ENCODE measurements at regions not wholly inside any gene's neighbourhood (a gene's known extent, or its start where the extent isn't known, plus 50 kb on each side); places are given as distances from the start of the nearest gene placed in this dataset.

- intact Hi-C loops (cut with DNase I), result no loop called here
- no peak for DNase-seq (ENCODE audit: low spot score)
Observed at GRCh38 chr20:51228763-51229162, 205.9 kb upstream of the KCNG1 start.

- DNase-seq (ENCODE audit: low spot score), result no peak
- intact Hi-C loops (cut with DNase I), result no loop called here
Observed at GRCh38 chr20:51227744-51228143, 204.8 kb upstream of the KCNG1 start.

GRCh38 chr20:51223183-51223720, 200.3 kb upstream of the KCNG1 start:
- intact Hi-C loops (cut with DNase I), result no loop called here
- DNase-seq (ENCODE audit: low spot score), result no peak

GRCh38 chr20:51221791-51222408, 199.0 kb upstream of the KCNG1 start:
- intact Hi-C loops (cut with DNase I), result no loop called here
- no peak for DNase-seq (ENCODE audit: low spot score)

- intact Hi-C loops (cut with DNase I), result no loop called here
- DNase-seq (ENCODE audit: low spot score), result no peak
Observed at GRCh38 chr20:51221103-51221502, 198.2 kb upstream of the KCNG1 start.

- no peak for DNase-seq (ENCODE audit: low spot score)
- intact Hi-C loops (cut with DNase I), result no loop called here
Observed at GRCh38 chr20:51220293-51220706, 197.4 kb upstream of the KCNG1 start.

- intact Hi-C loops (cut with DNase I), result no loop called here
- no peak for DNase-seq (ENCODE audit: low spot score)
Observed at GRCh38 chr20:51219544-51219943, 196.6 kb upstream of the KCNG1 start.

GRCh38 chr20:51218603-51219002, 195.7 kb upstream of the KCNG1 start:
- DNase-seq (ENCODE audit: low spot score), result no peak
- intact Hi-C loops (cut with DNase I), result no loop called here

GRCh38 chr20:51217347-51218045, 194.6 kb upstream of the KCNG1 start:
- intact Hi-C loops (cut with DNase I), result no loop called here
- no peak for DNase-seq (ENCODE audit: low spot score)

GRCh38 chr20:51216850-51217249, 193.9 kb upstream of the KCNG1 start:
- intact Hi-C loops (cut with DNase I), result no loop called here
- no peak for DNase-seq (ENCODE audit: low spot score)

GRCh38 chr20:51212816-51213215, 189.9 kb upstream of the KCNG1 start:
- intact Hi-C loops (cut with DNase I), result no loop called here
- DNase-seq (ENCODE audit: low spot score), result no peak

- intact Hi-C loops (cut with DNase I), result no loop called here
- DNase-seq (ENCODE audit: low spot score), result no peak
Observed at GRCh38 chr20:51211191-51211590, 188.3 kb upstream of the KCNG1 start.

- intact Hi-C loops (cut with DNase I), result no loop called here
- DNase-seq (ENCODE audit: low spot score), result no peak
Observed at GRCh38 chr20:51210084-51210483, 187.2 kb upstream of the KCNG1 start.

- no peak for DNase-seq (ENCODE audit: low spot score)
- intact Hi-C loops (cut with DNase I), result no loop called here
Observed at GRCh38 chr20:51208162-51208561, 185.3 kb upstream of the KCNG1 start.

GRCh38 chr20:51206032-51206662, 183.2 kb upstream of the KCNG1 start:
- intact Hi-C loops (cut with DNase I), result no loop called here
- DNase-seq (ENCODE audit: low spot score), result no peak

GRCh38 chr20:51204794-51205193, 181.9 kb upstream of the KCNG1 start:
- intact Hi-C loops (cut with DNase I), result no loop called here
- no peak for DNase-seq (ENCODE audit: low spot score)

GRCh38 chr20:51204051-51204715, 181.3 kb upstream of the KCNG1 start:
- intact Hi-C loops (cut with DNase I), result no loop called here
- no peak for DNase-seq (ENCODE audit: low spot score)

- intact Hi-C loops (cut with DNase I), result no loop called here
- no peak for DNase-seq (ENCODE audit: low spot score)
Observed at GRCh38 chr20:51202304-51202703, 179.4 kb upstream of the KCNG1 start.

- no peak for DNase-seq (ENCODE audit: low spot score)
- intact Hi-C loops (cut with DNase I), result no loop called here
Observed at GRCh38 chr20:51199920-51200319, 177.0 kb upstream of the KCNG1 start.

- no peak for DNase-seq (ENCODE audit: low spot score)
- intact Hi-C loops (cut with DNase I), result no loop called here
Observed at GRCh38 chr20:51198876-51199523, 176.1 kb upstream of the KCNG1 start.

Data from posterior vena cava (tissue), 2 donors.